GM21619 (cell line): ENCODE measurements at regions not wholly inside any gene's neighbourhood (a gene's known extent, or its start where the extent isn't known, plus 50 kb on each side); places are given as distances from the start of the nearest gene placed in this dataset.
A peak's percentile ranks its signal among the peaks of the same experiment; 100 is the strongest.
"Not testable (repeated sequence)": the region's sequence is repeated elsewhere in the genome, so short reads cannot be mapped to it uniquely, and the experiment has no call there.

ENCODE experiments used
- ATAC-seq: cut with Tn5 transposase; IDR thresholded peaks from one replicate; pipeline ENCODE4 v1.9.1; 2021; ENCODE audit not compliant: unreplicated experiment

DNA sequence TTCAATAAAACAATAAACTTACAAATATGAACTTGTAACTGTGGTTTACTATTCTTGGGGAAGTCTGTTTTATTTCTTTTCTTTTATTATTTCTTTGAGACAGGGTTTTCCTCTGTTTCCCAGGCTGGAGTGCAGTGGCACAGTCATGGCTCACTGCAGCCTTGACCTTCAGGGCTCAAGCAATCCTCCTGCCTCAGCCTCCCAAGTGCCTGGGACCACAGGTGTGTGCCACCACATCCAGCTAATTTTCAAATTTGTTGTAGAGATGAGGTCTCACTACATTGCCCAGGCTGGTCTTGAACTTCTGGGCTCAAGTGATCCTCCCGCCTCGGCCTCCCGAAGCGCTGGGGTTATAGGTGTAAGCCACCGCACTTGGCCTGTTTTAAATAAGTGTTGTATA lies 343.4 kb downstream of the SOX9 start:
- not testable (repeated sequence) for ATAC-seq

DNA sequence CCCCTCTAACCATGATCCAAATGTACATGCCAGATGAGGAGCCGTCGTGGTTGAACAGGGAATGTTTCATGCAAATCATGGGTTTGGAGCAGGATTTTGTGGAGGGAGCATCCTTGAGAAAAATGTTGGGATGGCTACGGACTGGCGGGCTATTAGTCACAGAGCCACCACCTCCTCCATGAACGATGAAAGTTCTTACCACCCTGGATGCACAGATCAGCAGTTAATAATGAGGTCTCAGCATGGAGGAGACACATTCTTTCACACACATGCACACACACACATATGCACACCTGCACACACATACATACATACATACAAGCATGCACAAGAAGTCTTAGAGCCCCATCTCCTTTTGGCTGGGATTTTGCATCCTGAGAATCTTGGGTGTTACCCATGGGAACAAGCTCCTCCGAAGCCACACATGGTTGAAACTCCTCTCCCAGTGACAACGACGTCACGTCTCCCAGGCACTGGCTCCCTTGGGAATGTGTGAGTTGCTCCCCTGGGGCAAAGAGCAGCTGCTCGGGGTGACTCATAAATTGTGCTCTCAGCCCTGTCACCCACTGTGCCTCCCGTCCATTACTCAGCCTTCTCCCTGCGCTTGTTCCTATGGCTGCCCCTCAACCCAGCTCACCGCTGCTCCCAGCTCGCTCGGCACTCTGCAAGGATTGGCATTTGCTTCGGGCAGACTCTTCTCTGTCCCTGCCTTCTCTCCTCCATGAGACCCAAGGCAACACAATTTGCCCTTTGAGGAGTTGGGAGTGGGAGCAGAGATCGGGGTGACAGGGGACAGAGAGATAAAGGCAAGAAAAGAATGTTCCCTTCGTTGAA lies 344.6 kb downstream of the SOX9 start:
- ATAC-seq, result peak; percentile 43

DNA sequence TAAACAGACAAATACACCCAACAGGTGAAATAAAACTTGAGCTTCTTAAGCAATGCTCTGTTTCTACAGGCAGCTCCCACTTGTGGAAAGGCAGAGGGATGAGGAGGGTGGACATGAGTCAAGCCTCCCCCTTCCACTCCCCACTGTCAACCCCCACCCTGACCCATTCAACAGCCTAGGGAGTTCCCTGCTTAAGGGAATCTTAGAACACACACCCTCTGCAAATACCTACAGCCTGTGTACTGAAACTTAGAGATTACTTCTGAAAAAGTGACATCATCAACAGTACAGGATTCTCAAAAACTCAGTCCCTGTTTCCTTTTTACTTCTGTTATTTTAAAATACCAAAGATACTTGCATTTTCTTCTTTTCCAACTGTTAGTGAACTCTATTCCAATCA lies 345.4 kb downstream of the SOX9 start:
- peak; percentile 63 for ATAC-seq

DNA sequence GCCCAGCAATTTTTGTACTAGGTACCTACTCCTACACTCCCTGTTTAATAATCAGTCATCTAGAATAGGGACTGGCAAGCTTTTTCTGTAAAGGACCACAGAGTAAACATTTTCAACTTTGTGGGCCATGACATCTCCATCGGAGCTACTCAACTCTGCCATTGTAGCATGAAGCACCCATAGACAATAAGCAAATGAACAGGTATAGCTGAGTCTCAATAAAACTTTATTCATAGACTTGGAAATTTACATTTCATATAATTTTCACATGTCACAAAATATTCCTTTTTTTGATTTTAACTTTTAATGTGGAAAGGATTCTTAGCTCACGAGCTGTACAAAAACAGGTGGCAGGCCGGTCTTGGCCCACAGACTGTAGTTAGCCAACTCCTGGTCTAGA lies 345.8 kb downstream of the SOX9 start:
- no peak for ATAC-seq

DNA sequence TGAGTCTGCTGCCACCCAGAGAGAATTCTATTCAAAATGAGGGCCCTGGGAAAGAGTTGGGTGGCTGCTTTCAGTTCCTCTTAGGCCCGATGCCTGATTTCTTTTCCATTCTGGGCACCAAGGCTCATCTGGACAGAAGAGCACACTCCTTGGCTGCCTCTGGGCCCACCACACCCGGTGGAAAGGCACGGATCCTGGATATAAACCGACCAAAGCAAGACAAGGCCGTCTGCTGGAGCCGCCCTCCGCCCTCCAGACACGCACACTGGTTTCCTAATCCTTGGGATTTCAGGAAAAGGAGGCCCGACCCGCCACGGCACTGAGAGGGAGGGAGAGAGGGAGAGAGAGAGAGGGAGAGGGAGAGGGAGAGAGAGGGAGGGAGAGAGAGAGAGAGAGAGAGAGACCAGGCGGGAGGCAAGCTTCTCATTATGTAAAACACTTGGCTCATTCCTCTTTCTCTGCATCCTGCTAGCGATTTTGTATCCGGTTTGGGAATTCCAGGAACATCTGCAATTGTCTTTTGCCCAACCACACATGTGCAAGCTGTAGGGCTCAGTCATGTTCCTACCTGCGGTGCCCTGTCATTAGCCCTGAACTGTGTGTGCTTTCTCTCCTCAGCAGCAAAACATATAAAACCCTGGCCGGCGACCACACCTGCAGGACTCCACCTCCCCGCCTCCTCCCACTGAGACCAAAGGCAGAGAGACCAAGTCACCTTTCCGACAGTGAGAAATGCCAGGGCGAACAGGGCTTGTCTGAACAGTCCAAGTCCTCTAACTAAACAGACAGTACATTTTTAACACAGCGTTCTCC lies 347.2 kb downstream of the SOX9 start:
- ATAC-seq, result no peak

DNA sequence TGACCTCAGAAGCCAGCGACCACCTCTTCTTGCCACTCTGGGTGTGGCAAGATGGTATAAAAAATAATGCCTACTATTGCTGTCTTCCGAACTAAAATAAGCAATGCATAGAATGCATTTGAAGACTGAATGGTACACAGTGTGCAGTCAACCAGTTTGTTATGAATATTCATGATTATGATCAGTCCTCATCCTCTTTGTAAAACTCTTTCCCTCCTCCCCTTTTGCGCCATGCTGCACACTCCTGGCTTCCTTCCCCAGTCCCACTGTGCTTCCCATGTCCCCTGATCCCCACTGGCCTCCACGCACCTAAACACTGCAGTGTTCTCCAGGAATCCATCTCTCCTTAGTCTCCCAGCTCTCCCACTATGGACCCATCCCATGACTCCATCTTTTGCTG lies 348.0 kb downstream of the SOX9 start:
- no peak for ATAC-seq

DNA sequence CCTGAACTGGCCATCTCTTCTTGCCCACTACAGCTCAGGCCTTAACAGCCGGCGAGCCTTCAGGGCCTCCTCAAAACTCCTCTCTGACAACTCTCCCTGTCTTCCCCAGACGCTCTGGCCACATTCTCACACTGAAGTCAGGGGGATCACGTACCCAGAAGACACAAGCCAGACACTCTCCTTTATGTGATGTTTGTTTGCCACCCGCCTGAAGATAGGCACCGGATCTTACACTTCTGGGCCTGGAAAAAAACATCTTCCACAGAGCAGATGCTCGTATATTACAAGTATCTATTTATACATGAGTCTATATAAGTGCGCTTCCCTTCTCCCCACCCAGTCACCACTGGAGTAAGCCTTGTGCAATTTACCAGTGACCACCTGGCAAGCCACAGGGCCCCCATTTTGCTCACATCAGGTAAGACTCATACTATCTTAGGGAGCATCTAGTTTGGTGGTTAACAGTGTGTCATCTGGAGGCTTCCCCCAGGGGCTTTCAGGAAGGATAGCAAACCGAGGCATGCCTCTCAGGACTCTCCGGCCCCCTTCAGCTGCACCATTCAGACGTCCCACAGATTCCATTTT lies 349.4 kb downstream of the SOX9 start:
- no peak for ATAC-seq

DNA sequence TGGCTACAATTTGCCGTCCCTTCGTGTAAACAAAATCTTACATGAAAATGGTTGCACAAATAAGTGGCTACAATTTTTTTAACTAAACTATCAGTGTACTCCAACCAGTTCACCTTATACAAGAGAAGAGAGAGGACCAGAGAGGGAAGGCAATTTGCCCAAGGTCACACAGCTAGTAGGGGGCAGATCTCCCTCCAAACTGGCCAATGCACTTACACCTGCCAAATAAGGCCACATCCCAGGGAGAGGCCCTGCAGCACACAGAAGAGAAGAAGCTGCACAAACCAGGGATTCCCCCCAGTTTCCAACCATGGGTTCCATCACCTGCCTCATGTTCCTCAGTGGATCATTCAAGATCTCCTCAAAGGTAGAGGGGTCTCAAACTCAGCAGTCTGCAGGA lies 349.9 kb downstream of the SOX9 start:
- ATAC-seq, result no peak

DNA sequence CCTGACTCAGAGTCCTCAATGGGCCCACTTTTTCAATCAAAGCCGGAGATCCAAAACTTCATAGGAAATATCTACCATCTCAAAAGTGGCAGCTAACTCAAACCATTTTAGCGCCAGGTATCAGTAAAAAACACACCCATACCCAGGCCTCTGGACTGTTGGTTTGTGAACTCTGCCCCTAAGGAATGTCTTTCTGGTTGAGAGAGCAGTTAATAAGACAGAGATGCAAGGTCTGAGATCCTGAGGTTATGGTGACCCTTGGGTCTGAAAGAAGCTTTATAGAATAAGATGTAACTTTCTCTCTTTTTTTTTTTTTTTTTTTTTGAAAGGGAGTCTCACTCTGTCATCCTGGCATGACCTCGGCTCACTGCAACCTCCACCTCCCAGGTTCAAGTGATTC lies 350.5 kb downstream of the SOX9 start:
- no peak for ATAC-seq

DNA sequence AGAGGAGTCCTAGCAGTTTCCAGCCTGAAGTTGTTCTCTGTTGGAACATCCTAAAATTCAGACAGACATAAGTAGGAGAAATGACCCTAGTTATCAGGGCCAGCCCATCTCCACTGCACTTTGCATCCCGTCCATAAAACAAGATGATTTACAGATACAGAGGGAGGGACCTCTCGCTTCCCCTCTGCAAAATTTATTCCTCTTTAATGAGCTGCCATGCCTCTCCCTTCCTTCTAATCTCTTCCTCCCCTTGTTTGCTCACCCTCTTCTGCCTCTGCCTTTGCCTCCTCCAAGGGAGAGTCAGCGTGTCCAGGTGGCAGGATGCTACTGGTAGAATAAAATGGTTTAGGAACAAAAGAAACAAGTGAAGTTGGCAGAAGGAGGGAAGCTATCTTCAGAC lies 351.3 kb downstream of the SOX9 start:
- ATAC-seq, result no peak

DNA sequence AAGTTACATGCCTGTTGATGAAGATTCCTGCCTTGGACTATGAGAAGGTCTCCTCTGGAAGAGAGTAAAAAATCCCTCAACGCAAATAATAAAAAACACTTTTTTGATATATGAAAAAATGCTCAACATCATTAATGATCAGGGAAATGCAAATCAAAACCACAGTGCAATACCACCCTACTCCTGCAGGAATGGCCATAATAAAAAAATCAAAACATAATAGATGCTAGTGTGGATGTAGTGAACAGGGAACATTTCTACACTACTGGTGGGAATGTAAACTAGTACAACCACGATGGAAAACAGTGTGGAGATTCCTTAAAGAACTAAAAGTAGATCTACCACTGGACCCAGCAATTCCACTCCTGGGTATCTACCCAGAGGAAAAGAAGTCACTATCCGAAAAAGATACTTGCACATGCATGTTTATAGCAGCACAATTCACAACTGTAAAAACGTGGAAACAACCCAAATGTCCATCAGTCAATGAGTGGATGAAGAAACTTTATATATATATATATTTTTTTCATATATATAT lies 352.1 kb downstream of the SOX9 start:
- not testable (repeated sequence) for ATAC-seq

DNA sequence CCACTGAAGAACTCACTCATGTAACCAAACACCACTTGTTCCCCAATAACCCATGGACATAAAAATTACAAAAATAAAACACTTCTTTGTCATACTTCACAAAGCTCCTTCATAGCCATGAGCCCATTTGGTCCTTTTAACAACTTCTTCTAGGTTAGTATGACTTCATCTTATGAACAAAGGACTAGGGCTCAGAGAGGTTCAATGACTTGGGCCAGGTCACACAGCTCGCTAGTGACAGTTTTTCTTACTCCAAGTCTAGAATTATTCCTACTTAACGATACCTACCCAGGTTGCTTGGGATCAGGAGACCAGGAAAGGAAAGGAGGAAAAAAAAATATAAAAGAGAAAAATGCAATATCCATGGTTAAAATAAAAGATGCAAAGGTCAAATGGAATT lies 353.4 kb downstream of the SOX9 start:
- ATAC-seq, result no peak

DNA sequence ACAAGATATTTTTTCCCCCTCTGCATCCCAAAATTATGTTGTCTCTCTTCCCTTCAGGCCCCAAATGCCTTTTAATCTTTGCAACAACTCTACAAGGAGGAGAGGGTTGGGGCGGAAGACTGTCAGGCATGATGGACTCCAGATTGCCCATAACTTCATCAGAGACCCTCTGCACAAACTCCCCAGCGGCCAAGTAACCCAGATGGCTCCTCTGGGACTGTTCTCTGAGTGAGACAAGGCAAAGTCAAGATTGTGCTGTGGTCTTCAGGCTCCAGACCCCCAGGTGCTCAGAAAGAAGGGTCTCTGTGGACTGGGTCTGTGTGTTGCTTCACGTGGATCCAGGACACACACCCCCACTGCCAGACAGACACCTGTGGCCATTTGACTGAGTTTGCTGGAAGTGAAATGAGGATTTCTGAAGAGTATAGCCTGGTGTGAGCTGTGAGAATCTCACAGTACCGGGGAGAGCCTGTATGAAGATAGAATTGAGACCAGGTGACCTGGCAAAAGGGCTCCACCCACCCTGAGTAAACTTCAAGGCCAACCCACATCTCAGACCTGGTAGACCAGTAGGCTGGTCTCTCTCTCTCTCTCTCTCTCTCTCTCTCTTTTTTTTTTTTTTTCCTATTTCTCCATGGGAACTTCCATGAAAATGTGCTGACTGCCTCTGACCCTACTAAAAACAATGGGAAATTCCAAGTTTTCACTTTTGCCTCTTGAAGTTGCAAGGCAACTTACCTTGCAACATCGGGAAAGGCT lies 354.1 kb downstream of the SOX9 start:
- no peak for ATAC-seq

DNA sequence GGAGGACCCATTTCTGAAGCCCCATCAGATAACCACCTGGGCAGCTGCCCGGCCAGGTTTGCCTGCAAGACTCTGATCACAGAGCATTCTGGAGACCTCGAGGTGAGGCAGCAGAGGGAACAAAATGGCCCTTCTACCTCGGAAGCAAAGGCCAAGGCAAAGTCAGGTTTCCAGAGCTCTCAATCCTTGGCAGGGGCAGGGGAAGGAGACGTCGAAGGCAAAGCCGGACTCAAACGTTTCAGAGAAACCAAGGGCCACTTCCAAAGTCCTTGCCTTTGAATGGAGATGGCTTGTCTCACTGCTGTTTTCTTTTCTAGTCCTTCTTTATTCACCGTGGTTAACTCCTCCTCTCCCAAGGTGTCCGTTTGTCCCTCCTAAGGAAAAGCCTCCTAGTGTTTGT lies 355.3 kb downstream of the SOX9 start:
- ATAC-seq, result no peak

DNA sequence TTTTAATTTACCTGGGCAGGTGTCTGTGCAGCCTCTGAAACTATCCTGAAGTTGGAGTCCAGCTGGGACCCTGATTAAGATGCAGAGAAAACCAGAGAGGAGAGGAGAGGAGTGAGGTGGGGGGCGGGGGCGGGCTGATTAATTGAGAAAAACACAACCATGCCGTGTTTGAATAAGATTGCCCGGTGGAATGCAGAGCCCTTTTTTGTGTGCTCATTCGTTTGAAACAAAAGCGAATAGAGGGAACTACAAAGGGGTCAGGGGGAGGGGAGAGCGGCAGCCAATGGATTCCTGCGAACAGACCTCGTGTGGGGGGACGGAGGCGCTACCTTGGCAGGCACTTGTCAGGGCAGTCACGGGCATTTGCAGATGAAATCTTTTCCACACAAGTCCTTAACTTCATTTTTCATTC lies 355.8 kb downstream of the SOX9 start:
- no peak for ATAC-seq

DNA sequence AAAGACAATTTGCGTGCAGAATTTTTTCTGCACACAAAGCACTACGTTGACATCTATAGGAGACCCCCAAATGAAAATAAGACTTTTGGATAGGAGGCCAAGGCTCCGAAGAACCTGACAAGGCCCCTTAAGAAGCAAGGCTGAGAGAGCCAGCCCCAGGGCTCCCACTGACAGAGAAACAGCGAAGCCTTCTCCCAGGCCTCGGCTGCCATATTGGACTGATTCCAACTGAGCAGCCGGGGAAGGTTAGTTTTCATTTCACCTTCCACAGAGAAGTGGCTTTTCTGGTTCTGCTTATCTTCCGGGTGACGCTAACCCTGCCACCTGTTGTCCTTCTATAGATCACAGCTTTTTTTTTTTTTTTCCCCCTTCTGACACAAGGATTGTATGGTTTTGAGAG lies 356.7 kb downstream of the SOX9 start:
- no peak for ATAC-seq

DNA sequence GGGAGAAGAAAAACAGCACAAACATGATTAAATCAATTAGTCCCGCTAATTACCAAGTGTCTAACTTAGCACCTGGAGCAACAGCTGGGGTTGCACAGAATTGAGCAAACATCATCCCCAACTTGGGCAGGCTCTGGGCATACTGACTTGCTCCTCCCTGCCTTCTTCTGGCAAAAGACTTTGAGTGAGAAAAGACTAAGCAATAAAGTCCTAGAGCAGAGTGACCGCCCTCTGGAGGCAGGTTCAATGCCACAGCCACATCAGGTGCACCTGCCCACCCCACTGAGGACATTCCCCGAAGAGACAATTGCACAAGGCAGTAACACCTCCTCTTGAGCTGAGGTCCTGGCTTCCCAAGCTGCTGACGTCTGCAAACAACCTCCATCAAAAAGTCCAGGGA lies 358.3 kb downstream of the SOX9 start:
- ATAC-seq, result no peak

DNA sequence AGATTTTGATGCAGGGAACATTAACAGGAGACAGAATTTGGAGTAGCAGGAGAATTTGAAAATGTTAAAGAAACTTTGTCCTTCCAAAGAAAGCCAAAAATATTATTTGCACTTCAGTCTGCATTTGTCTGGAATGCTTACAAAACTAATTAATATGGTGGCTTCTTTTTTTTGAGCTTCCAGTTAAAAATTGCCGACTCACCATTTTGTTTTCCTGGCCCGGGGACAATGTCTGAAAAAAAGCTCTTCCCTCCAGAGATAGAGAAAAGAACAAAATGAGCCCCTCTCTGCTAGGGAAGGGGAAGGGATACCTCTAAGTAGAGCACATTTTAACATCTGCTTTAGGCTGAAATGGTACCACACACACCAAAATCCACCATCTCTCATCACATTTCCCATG lies 360.8 kb downstream of the SOX9 start:
- no peak for ATAC-seq

DNA sequence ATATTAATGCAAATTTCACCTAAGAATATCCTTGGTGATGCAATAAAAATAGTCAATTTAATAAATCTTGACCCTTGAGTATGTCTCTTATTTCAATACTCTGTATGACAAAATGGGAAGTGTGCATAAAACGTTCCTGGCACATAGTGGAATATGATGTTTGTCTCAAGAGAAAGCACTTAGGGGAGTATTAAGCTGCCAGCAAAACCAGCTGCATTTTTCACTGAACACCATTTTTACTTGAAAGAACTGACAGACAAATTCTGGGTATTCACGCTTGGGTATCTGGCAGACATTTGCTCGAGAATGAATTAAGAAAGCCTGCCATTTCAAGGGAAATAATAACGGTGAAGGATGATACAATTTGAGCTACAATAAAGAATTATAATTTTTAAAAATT lies 364.8 kb downstream of the SOX9 start:
- no peak for ATAC-seq

DNA sequence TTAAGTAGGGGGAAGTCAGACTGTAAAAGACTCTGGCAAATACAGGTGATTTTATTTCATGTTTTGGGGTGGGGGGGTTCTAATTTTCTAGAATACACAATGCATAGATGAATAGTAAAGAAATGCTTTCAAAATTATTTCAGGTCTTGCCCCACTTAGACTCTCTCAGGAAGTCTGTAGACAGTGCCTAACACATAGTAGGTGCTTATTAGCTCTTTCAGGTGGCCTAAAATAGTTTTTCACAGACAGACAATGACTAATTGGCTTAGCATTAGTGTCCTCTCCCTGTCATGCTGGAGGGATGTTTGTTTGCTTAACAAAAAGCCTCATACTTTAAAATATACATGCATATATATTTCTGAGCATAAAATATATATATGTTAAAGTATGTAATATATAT lies 366.0 kb downstream of the SOX9 start:
- no peak for ATAC-seq
